GM18868 (cell line): ENCODE measurements at regions not wholly inside any gene's neighbourhood (a gene's known extent, or its start where the extent isn't known, plus 50 kb on each side); places are given as distances from the start of the nearest gene placed in this dataset.

Experiments used
- ATAC-seq: cut with Tn5 transposase; IDR thresholded peaks from one replicate; pipeline ENCODE4 v1.9.1; 2021; ENCODE audit warnings: mild to moderate bottlenecking, moderate library complexity; ENCODE audit not compliant: unreplicated experiment

DNA sequence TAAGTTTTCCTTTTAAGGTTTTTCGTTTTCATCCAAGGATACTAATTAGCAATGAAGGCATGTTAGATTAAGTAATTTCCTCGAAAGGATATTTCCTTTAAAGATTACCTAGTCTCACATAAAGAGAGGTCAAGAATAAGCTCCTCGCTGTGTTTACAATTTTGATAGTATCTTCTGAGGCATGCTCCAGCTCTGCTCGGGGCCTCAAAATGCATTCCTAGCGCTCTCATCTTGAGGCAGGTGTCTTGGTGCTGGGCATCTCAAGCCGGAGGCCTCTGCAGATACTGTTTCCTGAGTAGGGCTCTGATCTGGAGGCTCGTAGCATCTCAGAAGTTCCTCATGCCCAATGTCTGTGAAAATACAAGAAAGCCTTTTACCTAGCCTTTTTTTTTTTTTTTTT, 128.6 kb upstream of the SNX19 start:
- ATAC-seq: no peak

DNA sequence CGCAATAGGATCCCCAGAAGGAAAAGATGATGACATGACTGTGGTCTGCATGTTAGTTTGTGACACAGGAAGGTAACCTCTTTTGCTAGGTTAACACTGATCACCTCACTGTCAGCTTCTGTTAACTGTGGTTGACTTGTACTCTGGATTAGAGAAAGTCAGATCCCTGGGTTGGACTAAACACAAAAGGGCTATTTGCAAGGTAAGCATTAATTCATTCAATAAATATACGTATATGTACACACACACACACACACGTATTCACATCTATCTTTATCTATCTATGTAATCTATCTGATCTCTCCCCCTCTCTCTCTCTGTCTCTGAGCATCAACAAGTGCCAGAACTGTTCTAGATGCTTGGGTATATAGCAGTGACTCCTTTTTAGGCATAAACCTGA, 136.1 kb upstream of the SNX19 start:
- ATAC-seq: no peak

DNA sequence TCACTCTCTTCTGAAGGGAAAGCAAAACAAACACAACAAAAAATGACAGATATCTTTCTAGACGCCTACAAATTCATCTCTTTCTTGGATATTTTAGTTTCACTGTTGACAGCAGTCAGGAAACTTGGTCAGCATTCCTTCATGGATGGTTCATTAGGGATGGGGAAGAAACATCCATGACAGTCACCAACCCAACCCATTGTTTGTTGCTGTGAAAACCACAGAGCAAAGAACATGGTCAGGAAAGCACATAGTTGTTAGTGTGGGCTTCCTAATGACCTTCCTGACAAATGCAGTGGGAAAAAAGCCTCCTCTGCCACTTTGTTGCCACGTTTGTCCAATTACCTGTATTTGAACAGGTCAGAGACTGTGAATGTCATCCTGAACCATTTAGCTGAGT, 139.8 kb upstream of the SNX19 start:
- ATAC-seq: no peak

DNA sequence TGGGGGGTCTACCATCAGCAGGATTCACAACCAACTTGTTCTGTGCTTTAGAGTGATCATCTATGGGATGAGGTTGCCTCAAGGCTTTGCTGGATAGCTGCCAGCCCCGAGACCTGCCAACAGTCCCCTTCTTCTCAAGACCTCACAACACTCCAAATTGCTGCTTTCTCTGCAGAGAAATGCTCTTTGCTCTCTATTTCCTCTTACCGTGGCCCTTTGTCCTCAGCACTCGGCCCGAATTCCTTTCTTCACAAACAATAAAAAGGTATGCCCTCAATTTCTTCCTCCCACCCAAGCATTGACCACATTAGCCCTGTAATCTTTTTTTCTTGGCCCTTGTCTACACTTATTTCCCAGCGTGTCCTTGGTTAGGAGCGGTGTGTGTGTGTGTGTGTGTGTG, 147.4 kb upstream of the SNX19 start:
- no peak for ATAC-seq

DNA sequence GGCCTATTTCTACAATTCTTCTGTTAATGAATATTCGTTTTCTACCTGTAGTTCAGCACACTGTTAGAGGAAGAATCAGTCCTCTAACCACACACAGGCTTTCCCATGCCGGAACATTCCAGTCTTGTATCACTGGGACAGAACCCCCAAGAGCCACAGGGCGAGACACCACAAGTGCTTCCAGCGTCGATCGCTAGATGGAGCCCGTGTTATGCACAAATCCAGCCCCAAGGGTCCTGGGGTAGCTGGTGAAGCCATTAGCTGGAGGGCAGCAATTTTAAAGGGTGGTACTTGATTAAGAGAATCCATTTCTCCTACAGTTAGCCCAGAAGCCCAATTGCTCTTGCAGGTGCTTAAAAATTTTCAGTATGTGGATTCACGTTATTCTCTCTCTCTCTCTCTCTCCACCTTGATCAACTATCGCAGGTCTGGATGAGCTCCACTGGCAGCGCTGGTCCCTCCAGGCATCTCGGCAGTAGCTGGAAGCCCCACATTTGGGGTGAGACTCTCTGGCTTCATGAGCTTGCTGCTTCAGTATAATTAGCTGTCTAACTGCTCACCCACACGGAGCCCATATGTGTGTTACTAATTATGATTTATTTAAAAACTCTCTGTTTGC, 148.2 kb upstream of the SNX19 start:
- ATAC-seq: peak; percentile 87

DNA sequence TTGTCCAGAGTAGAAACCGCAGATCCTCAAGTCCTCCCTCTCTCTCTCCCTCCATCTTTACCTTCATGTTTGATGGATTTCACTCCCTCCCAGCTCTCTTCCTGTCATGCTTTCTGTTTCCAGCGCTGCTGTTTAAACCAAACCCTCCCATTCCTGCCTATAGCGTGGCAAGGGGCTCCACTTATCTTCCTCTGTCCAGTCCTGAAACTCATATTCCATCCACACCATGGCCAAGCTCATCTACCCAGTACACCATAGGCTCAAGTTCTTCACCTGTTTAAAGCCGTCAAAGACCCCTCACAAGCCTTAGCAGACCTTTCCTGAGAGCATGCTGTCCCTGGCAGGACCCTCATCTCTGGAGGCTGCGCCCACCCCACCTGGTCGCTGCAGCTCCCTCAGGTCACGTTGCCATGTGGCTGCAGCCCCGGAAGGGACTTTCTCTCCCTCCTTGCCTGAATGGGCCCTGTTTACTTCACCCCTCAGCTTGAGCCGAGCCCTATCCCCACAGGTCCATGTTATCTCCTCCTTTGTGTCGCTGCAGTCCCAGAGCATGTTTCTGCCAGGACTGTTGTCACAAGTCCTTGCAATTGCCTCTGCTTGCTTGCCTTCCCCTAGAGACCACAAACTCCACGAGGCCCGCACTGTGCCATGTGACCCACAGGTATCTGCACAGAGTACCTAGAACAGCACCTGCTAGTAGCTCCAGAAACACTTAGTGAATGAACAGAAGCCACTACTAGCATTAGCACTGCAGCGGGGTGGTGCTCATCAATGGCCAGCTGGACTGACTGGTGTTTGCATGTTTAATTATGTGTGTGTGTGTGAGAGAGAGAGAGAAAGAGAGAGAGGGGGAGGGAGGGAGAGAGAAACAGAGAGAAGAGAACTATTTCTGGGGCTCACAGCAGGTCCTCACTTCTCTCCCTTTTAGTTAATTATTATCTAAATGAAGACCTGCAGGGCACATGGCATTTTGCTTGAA, 149.4 kb upstream of the SNX19 start:
- ATAC-seq: no peak

DNA sequence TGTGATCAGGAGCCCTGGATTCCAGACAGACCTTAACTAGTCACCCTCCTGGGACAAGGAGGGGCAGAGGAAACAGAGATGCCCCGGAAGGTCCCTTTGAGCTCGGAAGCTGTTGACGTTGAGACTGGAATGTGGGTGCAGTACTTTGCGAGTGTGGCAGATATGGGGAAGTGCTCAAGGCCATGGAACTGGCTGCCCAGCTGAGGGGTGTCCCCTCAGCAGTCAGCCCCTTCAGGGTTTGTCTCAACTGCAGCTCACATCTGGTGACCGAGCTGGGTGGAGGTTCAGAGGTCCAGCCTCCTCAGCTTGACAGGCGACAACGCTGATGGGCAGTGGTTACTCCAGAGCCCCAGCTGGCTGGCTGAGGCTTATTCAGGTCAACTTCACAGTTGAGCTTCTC, 150.3 kb upstream of the SNX19 start:
- no peak for ATAC-seq

DNA sequence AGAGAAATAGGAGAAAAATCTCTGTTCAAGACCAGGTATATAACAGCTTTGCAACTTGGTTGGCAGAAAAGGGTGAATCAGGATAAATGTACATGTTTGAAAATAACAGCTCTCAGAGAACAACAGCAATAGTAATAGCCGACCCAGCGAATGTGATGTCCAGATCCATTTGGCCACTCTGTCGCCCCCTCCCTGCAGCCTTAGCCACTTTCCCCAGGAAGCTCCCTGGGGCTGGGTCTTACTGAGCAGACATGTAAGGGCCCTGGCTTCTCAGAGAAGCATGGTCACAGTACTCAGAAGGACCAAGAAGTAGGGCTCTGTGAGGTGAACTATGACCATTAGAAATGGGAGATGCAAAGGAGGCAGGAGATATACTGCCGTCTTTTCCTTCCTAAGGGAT, 154.1 kb upstream of the SNX19 start:
- ATAC-seq: no peak

DNA sequence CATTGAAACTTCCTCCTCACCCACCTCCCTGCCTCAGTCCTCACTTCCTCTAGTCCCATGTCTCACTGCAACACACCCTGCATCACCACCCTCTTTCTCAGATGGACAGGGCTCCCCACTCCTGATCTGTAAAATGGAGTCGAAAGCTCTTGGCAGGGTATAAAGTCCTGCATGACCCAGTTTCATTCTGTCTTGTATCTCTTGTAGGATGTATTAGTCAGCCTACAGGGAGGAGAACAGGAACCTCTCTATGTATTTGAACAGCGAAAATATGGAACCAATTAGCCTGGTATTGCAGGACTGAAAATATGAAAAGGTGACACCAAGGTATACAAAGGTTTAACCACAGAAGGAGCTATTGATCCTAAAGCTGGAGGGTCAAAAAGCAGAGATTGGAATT, 156.9 kb upstream of the SNX19 start:
- no peak for ATAC-seq

DNA sequence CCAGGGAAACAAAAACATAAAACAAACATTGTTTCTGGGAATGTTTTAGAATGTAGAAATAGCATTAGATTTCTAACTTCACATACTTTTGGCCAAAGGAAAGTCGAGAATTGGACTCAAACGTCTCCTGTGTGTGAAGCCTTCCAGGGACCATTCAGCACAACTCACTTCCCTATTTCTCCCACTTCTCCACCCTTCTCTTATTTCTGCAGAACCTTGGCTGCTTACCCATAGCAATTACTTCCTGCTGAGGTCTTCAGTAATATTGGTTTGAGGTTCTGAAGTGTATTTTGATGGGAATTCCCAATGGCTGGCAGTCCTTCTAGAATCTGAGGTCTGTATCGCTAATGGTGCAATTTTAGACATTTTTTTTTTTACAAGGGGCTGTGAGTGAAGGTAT, 158.3 kb upstream of the SNX19 start:
- no peak for ATAC-seq

DNA sequence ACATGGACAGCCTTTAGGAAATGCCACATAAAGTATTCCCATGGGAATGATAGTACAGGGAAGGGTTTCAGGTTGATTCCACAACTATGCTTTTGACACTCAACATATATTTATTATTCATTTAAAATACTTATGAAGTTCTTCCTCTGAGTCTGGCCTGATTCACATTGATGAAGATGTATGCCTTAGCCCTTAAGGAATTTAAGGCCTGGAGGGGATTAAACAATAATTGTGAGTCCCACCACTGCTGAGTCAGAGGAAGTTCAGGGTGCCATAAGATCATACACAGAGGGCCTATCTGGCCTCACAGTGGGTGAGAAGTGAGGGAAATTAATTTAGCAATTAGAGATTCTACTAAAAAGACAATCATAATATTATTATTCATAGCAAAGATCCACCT, 161.1 kb upstream of the SNX19 start:
- ATAC-seq: no peak

DNA sequence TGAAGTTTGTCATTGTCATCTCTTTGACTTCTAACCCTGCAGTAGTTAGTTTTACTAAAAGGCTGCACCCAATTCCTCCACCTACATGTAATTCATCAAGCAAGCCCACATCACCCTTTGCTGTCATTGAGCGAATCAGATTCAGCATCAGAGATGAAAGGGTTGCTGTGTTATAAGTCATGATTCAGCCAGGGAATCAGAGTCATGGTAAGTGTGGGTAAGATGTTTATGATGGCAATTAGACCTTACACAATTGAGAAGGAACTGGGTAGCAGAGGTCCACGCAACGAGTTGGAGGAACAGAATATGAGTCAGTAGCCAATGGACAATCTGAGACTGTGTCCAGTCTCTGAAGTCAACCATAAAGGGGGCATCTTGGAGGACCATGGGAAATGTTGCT, 162.8 kb upstream of the SNX19 start:
- ATAC-seq: no peak

DNA sequence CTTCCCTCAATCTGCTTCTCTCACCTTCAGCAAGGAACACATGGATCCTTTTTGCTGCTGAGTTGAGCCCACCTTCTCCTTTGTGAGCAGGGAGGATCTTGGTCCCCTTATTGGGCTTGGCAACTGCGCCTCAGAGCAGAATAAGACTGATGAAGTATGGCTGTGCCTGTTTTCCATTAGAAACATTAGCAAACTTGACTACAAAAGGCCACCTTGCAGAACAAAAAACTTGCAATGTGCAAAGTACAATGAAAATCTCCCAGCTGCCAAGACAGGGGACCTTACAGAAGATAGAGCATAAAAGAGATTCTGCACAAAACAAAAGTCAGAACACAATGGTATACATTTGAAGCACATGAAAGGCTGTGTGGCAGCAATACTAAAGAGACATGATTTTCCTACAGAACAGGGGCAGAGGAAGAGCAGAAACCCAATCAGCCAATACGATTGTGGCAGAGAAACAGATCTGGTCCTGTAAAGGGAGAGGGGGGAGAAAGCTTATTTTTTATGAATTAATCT, 173.5 kb upstream of the SNX19 start:
- no peak for ATAC-seq

DNA sequence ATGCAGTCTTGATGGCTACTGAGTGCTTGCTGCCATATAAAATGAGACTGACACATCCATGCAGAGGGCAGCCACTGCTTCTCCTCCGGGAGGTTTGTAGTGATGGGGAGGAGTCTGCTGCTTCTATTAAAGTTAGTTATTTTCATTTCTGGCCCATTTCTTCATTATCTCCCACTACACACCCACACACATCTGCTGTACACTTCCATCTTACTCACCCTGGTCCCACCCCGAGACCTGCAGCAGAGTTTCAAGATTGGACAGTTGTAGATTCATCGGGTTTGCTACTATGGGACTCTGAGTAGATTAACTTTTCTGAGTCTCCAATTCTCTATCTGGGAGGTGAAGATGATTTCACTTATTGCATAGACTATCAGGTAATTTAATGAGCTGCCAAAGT, 176.2 kb upstream of the SNX19 start:
- ATAC-seq: no peak

DNA sequence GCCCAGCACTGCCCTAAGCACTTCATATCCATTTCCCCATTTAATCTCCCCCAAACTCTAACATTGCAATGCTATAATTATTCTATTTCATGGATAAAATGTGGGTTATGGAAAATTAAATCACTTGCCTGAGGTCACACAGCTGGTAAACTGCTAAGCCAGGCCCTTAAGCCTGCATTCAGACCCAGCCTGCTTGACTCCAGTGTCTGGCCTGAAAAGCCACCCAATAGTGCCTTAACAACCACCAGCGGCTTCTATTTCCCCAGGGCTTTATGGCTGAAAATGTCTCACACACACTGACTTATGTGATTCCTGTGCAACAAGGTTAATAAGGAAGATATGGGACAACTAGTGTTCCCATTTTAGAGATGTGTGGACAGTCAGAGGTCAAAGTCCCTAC, 178.5 kb upstream of the SNX19 start:
- no peak for ATAC-seq

DNA sequence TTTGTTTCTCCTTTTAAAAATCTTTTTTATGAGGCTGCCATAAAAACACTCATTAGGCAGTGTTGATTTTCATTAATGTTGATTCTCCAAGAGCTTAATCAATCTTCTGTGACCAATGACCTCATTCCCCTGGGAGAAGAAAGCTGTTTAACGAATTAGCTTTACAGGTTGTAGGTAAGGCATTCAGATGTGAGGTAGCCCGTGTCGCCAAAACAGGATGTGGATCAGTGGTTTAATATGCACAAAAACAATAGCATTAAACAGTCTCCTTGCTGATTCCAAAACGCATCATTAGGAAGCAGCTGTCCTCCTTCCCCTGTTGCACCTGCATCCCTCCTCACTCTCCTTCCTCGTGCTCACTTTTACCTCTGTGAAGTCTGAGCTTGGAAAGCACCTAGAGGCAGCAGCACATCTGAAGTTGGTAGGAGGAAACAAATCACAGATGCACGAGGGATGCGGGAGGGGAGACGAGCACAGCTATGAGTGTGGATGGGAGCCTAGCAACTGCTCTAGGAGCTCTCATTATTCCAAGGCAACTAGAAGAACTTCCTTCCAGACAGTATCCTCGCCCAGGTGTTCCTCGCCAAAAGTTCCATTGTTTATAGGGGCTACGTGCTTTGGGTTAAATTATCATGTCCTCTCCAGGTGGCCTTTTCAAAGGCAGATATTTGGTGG, 179.4 kb upstream of the SNX19 start:
- ATAC-seq: no peak

DNA sequence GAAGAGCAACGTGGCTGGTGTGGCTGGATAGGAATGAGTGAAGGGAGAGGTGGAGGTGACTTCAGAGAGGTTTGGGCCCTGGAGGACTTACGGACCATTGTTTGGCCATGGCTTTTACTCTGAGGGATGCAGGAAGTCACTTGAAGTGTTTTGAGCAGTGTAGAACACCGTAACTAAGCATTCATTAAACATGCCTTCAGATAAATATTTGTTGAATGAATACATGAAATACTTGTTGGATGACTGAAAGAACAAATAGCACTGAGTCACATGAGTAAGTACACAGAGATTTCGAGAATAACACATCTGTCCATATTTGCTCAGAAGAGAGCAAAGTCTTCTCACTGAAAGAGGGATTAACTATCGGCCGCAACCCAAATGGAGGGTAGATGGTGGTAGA, 182.7 kb upstream of the SNX19 start:
- no peak for ATAC-seq

DNA sequence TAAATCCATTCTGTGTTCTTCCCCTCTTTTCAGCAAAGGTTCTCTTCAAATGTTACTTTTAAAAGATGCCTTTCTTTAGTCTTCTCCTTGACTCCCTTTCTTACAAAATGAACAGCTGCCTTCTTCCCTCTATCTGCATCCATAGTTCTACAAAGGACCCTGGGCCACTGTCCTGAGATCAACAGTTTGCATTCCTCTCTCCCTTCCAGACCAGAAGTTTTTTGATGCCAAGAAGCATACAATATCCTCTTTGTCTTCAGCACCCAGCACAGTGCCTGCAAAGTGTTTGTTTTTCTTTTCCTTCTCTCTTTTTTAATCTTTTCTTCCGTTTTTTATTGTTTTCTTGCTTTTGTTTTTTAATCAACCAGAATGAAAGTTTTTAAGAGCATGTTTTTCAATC, 183.5 kb upstream of the SNX19 start:
- ATAC-seq: no peak

DNA sequence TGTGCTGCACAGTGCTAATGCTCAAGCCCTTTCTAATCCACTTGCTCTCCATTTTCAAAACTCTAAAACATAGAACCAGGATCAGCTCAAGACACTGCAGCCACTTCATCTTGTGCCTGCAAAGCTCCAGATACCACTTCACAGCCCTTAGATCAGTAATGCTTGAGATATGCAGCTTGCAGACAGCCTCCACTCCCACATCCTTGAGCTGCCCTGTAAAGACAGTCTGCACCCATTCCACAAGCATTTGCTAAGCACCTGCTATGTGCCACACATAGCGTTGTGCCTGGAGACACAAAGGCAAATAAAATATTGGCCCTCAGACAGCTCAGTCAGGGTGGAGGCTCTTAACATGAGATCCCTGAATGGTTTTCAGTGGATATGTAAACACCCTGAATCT, 192.5 kb upstream of the SNX19 start:
- ATAC-seq: no peak

DNA sequence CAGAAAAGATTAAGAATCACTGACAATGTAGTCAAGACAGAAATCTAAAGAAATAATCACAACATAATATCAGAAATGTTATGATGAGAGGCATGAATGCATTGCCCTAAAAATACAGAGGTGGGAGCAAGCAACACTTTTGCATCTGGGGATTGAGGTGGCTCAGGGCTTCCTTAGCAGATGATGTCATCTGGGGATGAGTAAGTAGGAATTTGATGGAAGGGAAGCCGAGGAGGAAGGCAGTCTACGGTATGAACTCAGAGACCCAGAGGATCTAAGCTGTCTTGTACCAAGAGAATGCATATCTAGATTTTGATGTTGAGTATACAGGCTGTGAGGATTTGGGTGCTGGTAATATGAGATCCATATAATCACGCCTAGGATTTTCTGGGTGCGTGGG, 193.0 kb upstream of the SNX19 start:
- no peak for ATAC-seq

DNA sequence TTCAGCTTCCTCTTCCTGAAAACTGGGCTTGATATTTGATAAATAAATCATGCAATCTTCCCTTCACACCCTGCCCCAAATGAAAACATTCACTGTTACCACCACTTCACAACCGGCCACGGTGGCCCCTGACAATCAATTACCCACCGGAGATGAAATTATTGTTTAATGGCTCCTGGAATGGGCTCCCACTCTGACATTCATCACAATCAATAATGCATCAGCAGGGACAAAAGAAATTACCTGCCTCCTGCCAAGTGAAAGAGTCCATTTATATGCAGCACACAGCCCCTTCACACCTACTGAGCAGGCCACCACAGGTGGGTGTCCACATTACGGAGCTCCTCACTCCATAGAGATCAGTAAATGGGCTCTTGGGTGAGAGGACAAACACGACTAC, 193.5 kb upstream of the SNX19 start:
- ATAC-seq: no peak

DNA sequence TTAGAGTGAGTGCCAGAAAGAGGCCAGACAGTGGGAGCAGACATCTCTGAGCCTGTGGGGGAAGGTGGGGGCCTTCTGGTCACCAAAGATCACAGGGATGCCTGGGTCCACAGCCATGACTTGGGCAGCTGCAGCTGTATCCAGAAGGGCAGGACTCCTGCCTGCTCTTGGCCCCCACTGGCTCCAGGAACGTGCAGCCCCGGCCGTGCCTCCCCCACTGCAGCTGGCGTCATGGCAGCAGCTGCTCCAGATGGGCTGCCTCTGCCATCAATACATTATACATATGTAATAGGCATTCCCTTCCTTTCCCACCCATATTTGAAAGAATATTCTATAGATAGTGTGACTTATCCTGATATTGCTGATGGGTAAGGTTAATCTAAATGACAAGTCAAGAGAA, 195.5 kb upstream of the SNX19 start:
- no peak for ATAC-seq
